ENCODE measurements at regions not wholly inside any gene's neighbourhood (a gene's known extent, or its start where the extent isn't known, plus 50 kb on each side); places are given as distances from the start of the nearest gene placed in this dataset.

GRCh38 chr9:115328677-115329076 lies 210.7 kb upstream of the TNC start:
- TF ChIP-seq CTCF (IDR thresholded peaks at IDR 0.05; ENCODE audit: poor library complexity) (no peak), EZH2 (IDR thresholded peaks at IDR 0.05; ENCODE audit: borderline replicate concordance) (no peak), EZH2phosphoT487 (IDR thresholded peaks at IDR 0.05; ENCODE audit: low read depth, severe bottlenecking, unreplicated experiment) (no peak)
